ENCODE measurements at regions not wholly inside any gene's neighbourhood (a gene's known extent, or its start where the extent isn't known, plus 50 kb on each side); places are given as distances from the start of the nearest gene placed in this dataset.

- H3K9me3 ChIP-seq = no peaks in the 10 kb centered on the region
- no peaks in the 10 kb centered on the region for H3K9me2 ChIP-seq
- H3K4me1 ChIP-seq (ENCODE audit: control insufficient read depth in 1 of 2, insufficient read depth in 2 of 2, low read depth in 1 of 2, low read length in 1 of 2) = no peaks in the 10 kb centered on the region
- DNase-seq = no peak
- H3K79me2 ChIP-seq (ENCODE audit: insufficient read depth) = no peaks in the 10 kb centered on the region
- no peaks in the 10 kb centered on the region for H4K20me1 ChIP-seq (ENCODE audit: insufficient read depth)
- ChIA-PET POLR2A (no interaction called here), CTCF (no interaction called here)
- no peak overlapping the region for H3K4me3 ChIP-seq (ENCODE audit: low read depth in 2 of 2, low read length in 1 of 2)
- no peak for TF ChIP-seq MEF2A (IDR thresholded peaks at IDR 0.05; ENCODE audit: borderline replicate concordance, low read depth)
- no peak for TF ChIP-seq MXI1 (IDR thresholded peaks at IDR 0.05; ENCODE audit: low read depth, low read length)
- TF ChIP-seq ZBTB33 (IDR thresholded peaks at IDR 0.05; ENCODE audit: borderline replicate concordance, low read depth) = no peak
- no peak for TF ChIP-seq GABPA (IDR thresholded peaks at IDR 0.05; ENCODE audit: low read depth)
- TF ChIP-seq EZH2phosphoT487 (IDR thresholded peaks at IDR 0.05; ENCODE audit: borderline replicate concordance, low read depth) = no peak
- TF ChIP-seq EP300 (IDR thresholded peaks at IDR 0.05; ENCODE audit: borderline replicate concordance in 1 of 2, low read depth in 1 of 2, low read length in 1 of 2) = no peak
- TF ChIP-seq CTCF (IDR thresholded peaks at IDR 0.05) = no peak
- no peak for TF ChIP-seq JUND (IDR thresholded peaks at IDR 0.05)
- no peak for TF ChIP-seq NRF1 (IDR thresholded peaks at IDR 0.05; ENCODE audit: low read depth, low read length)
- no peak for TF ChIP-seq MAX (IDR thresholded peaks at IDR 0.05; ENCODE audit: low read depth)
- TF ChIP-seq IRF3 (IDR thresholded peaks at IDR 0.05; ENCODE audit: low read depth, low read length) = no peak
- TF ChIP-seq RCOR1 (IDR thresholded peaks at IDR 0.05; ENCODE audit: low read length) = no peak
- no peak for TF ChIP-seq ELF1 (IDR thresholded peaks at IDR 0.05)
- no peak for TF ChIP-seq USF1 (IDR thresholded peaks at IDR 0.05; ENCODE audit: borderline replicate concordance, low read depth)
- TF ChIP-seq RXRA (IDR thresholded peaks at IDR 0.05; ENCODE audit: borderline replicate concordance, low read depth) = no peak
- TF ChIP-seq FOXM1 (IDR thresholded peaks at IDR 0.05; ENCODE audit: low read depth) = no peak
- TF ChIP-seq FOXJ3 (CRISPR knock-in tag; IDR thresholded peaks at IDR 0.05) = no peak
- no peak overlapping the region for H3K9ac ChIP-seq
- no peak overlapping the region for H3K27ac ChIP-seq (ENCODE audit: low read depth in 2 of 2, low read length in 1 of 2)
- no peaks in the 10 kb centered on the region for H3K36me3 ChIP-seq (replicated peaks in 1 of 2; ENCODE audit: control insufficient read depth in 1 of 2, insufficient read depth in 2 of 2, low read length in 1 of 2)
- no peaks in the 10 kb centered on the region for H3K27me3 ChIP-seq (ENCODE audit: insufficient read depth)
- 71% methylated on average over 3 of the region's 3 CpGs for WGBS (ENCODE audit: low lambda C conversion rate)
- no peak overlapping the region for H2AFZ ChIP-seq (ENCODE audit: low read depth)
- no peak overlapping the region for H3K4me2 ChIP-seq
- no peaks in the 10 kb centered on the region for H3F3A ChIP-seq (replicated peaks; ENCODE audit: insufficient read depth)
These were observed 62.1 kb upstream of the TCF7L2 start for GRCh38 chr10:112887968-112888367.
